Upper lobe of right lung (tissue), 1 donor: ENCODE measurements at regions not wholly inside any gene's neighbourhood (a gene's known extent, or its start where the extent isn't known, plus 50 kb on each side); places are given as distances from the start of the nearest gene placed in this dataset.

Experiments
- ATAC-seq: fragments of 200-7000 bp; cut with Tn5 transposase; one replicate; pipeline ENCODE4 v1.9.1; 2020; ENCODE audit warnings: mild to moderate bottlenecking, moderate library complexity
- DNase-seq: peaks from one replicate; pipeline ENCODE4 v3.0.0-alpha.2; 2020
- H3K27ac ChIP-seq: fragments of 200-600 bp; one replicate; pipeline ENCODE4 v1.8.0; 2022
- H3K27me3 ChIP-seq: fragments of 200-600 bp; one replicate; pipeline ENCODE4 v1.8.0; 2022; ENCODE audit warnings: mild to moderate bottlenecking
- H3K36me3 ChIP-seq: fragments of 200-600 bp; one replicate; pipeline ENCODE4 v1.8.0; 2022
- H3K4me1 ChIP-seq: fragments of 200-600 bp; one replicate; pipeline ENCODE4 v1.8.0; 2022
- H3K4me3 ChIP-seq: fragments of 200-600 bp; one replicate; pipeline ENCODE4 v1.8.0; 2022; ENCODE audit warnings: mild to moderate bottlenecking
- H3K9me3 ChIP-seq: fragments of 200-600 bp; one replicate; pipeline ENCODE4 v1.8.0; 2022
- CTCF ChIP-seq: fragments of 200-600 bp; IDR thresholded peaks from one replicate; pipeline ENCODE4 v1.8.0; 2022; ENCODE audit warnings: antibody characterized with exemption
- intact Hi-C: fragments of 100-400 bp; cut with DNase I; formaldehyde crosslinking; loops from one replicate; pipeline ENCODE4 v1.11.0; 2022
- donor health status: DM: no; HTN: yes; CAD: no; lungs with severe emphysema.

- H3K27ac ChIP-seq: no peak overlapping the region
- no peak for ATAC-seq
- H3K36me3 ChIP-seq: no peaks in the 10 kb centered on the region
Observed at GRCh38 chr2:67559156-67559555, 162.0 kb downstream of the ETAA1 start.

GRCh38 chr2:67560771-67561456 lies 163.8 kb downstream of the ETAA1 start:
- Histone ChIP-seq H3K27me3 (no peaks in the 10 kb centered on the region), H3K36me3 (no peaks in the 10 kb centered on the region), H3K9me3 (no peaks in the 10 kb centered on the region), H3K27ac (no peak overlapping the region), H3K4me3 (no peak overlapping the region), H3K4me1 (no peaks in the 10 kb centered on the region)
- TF ChIP-seq CTCF: no peak
- no peak for ATAC-seq
- intact Hi-C loops: no loop called here
- DNase-seq: no peak

More at GRCh38 chr2:67559156-67559555, 162.0 kb downstream of the ETAA1 start:
- TF ChIP-seq CTCF: no peak
- Histone ChIP-seq H3K27me3 (no peaks in the 10 kb centered on the region), H3K4me1 (no peaks in the 10 kb centered on the region), H3K4me3 (no peak overlapping the region), H3K9me3 (no peaks in the 10 kb centered on the region)
- intact Hi-C loops: no loop called here
- no peak for DNase-seq

- ATAC-seq: no peak
- Histone ChIP-seq H3K4me1 (no peaks in the 10 kb centered on the region), H3K4me3 (no peak overlapping the region), H3K27ac (no peak overlapping the region), H3K36me3 (no peaks in the 10 kb centered on the region), H3K9me3 (no peaks in the 10 kb centered on the region), H3K27me3 (no peaks in the 10 kb centered on the region)
- no peak for DNase-seq
- TF ChIP-seq CTCF: no peak
- intact Hi-C loops: no loop called here
Observed at GRCh38 chr2:67561457-67561965, 164.4 kb downstream of the ETAA1 start.

GRCh38 chr2:67564076-67564475 lies 166.9 kb downstream of the ETAA1 start:
- no peak overlapping the region for H3K4me3 ChIP-seq
- ATAC-seq (no peak), DNase-seq (no peak)
- H3K9me3 ChIP-seq: no peaks in the 10 kb centered on the region
- no peak for TF ChIP-seq CTCF
- no peak overlapping the region for H3K27ac ChIP-seq
- no peaks in the 10 kb centered on the region for H3K36me3 ChIP-seq
- no peaks in the 10 kb centered on the region for H3K27me3 ChIP-seq
- H3K4me1 ChIP-seq: no peaks in the 10 kb centered on the region
- intact Hi-C loops: no loop called here

GRCh38 chr2:67564626-67565025 lies 167.5 kb downstream of the ETAA1 start:
- no peak for TF ChIP-seq CTCF
- no peaks in the 10 kb centered on the region for H3K27me3 ChIP-seq
- H3K36me3 ChIP-seq: no peaks in the 10 kb centered on the region
- H3K4me3 ChIP-seq: no peak overlapping the region
- no peak for DNase-seq
- no peak overlapping the region for H3K27ac ChIP-seq
- intact Hi-C loops: no loop called here
- H3K4me1 ChIP-seq: no peaks in the 10 kb centered on the region
- H3K9me3 ChIP-seq: no peaks in the 10 kb centered on the region
- no peak for ATAC-seq
